Endothelial cell of umbilical vein (primary cell): ENCODE measurements at regions not wholly inside any gene's neighbourhood (a gene's known extent, or its start where the extent isn't known, plus 50 kb on each side); places are given as distances from the start of the nearest gene placed in this dataset.

Source experiments
- BruUV-seq: library from RNA; stranded (reverse); fragments of 400-500 nt; replicated peaks from 2 replicates; lab custom pipeline; 2021; lab: Mats Ljungman, UMichigan
- CTCF ChIA-PET: fragments of 300-600, 350-600 bp; sonication (Branson Sonifier 250); formaldehyde crosslinking; loops from one replicate; lab custom pipeline; 2021; ENCODE audit warnings: antibody characterized with exemption, inconsistent platforms; lab: Charles Lee
- POLR2A ChIA-PET: fragments of 300-600, 350-600 bp; sonication (Branson Sonifier 250); formaldehyde crosslinking; loops from one replicate; lab custom pipeline; 2021; ENCODE audit warnings: antibody characterized with exemption, inconsistent platforms; lab: Charles Lee
- DNase-seq: peaks from one replicate; pipeline ENCODE4 v3.0.0-alpha.2; 2011; ENCODE audit warnings: low read depth, low spot score
- FAIRE-seq: peaks from 2 replicates; lab custom pipeline; 2011; peaks lifted over from hg19 to GRCh38; lab: Jason Lieb, UNC
- H2AFZ ChIP-seq: 2 replicates; pipeline ENCODE4 v1.6.0; 2012; ENCODE audit warnings: low read depth, low read length, control low read depth, inconsistent platforms
- H3K27ac ChIP-seq: 2 replicates; pipeline ENCODE4 v1.5.1; 2011; ENCODE audit warnings: low read depth, mild to moderate bottlenecking, control low read depth, low read length, moderate library complexity; ENCODE audit not compliant: insufficient read depth
- H3K27me3 ChIP-seq, 2 experiments: 2 replicates each; pipeline versions ENCODE4 v1.6.0 to v1.6.1; 2011; ENCODE audit warnings: low read length in 2 of 2, mixed read lengths in 1 of 2; ENCODE audit not compliant: control insufficient read depth in 2 of 2, insufficient read depth in 2 of 2
- H3K36me3 ChIP-seq, 2 experiments: 2 replicates in 1 of 2; 3 replicates in 1 of 2; pipeline ENCODE4 v1.5.1; 2011; ENCODE audit warnings: low read length in 2 of 2, mild to moderate bottlenecking in 1 of 2, moderate library complexity in 1 of 2; ENCODE audit not compliant: control insufficient read depth in 2 of 2, insufficient read depth in 2 of 2; ENCODE audit errors: extremely low read depth in 1 of 2
- H3K4me1 ChIP-seq: 3 replicates; pipeline ENCODE4 v1.5.1; 2011; ENCODE audit warnings: mild to moderate bottlenecking, low read length; ENCODE audit not compliant: control insufficient read depth, insufficient read depth; ENCODE audit errors: extremely low read depth
- H3K4me2 ChIP-seq: 2 replicates; pipeline ENCODE4 v1.6.1; 2011; ENCODE audit warnings: low read length, control low read depth, mixed read lengths; ENCODE audit not compliant: insufficient read depth
- H3K4me3 ChIP-seq, 3 experiments: fragments of 200-600 bp in 1 of 3; sonication (generic), shearing (Covaris generic) in 1 of 3; replicated peaks in 1 of 3; 2 replicates each; pipeline ENCODE4 v1.5.1; 2011 to 2016; ENCODE audit warnings: control low read depth in 3 of 3, low read length in 3 of 3, mild to moderate bottlenecking in 2 of 3, inconsistent platforms in 1 of 3, low read depth in 1 of 3, moderate library complexity in 1 of 3; ENCODE audit not compliant: insufficient read depth in 1 of 3
- H3K79me2 ChIP-seq: 2 replicates; pipeline ENCODE4 v1.6.0; 2012; ENCODE audit warnings: low read length, inconsistent platforms; ENCODE audit not compliant: control insufficient read depth, insufficient read depth
- H3K9ac ChIP-seq: replicated peaks from 2 replicates; pipeline ENCODE3; 2011; ENCODE audit warnings: low read length, control low read depth; ENCODE audit not compliant: insufficient read depth; ENCODE audit errors: extremely low read depth
- H3K9me1 ChIP-seq: replicated peaks from 3 replicates; pipeline ENCODE4 v1.6.0; 2011; ENCODE audit warnings: mild to moderate bottlenecking, low read length; ENCODE audit not compliant: control insufficient read depth, insufficient read depth; ENCODE audit errors: extremely low read depth
- H3K9me3 ChIP-seq: replicated peaks from 2 replicates; pipeline ENCODE4 v1.5.1; 2012; ENCODE audit warnings: low read length, inconsistent platforms; ENCODE audit not compliant: control insufficient read depth, insufficient read depth
- H4K20me1 ChIP-seq: replicated peaks from 2 replicates; pipeline ENCODE3; 2011; ENCODE audit warnings: mild to moderate bottlenecking, low read length; ENCODE audit not compliant: control insufficient read depth, insufficient read depth; ENCODE audit errors: extremely low read depth
- EZH2 ChIP-seq: IDR thresholded peaks from 2 replicates; pipeline ENCODE4 v1.6.1; 2012; ENCODE audit warnings: borderline replicate concordance, low read depth, mild to moderate bottlenecking, moderate library complexity, low read length, inconsistent platforms; ENCODE audit not compliant: severe bottlenecking
- FOS ChIP-seq: IDR thresholded peaks from 2 replicates; pipeline ENCODE4 v1.6.1; 2011; ENCODE audit warnings: mild to moderate bottlenecking, low read length, moderate library complexity, borderline replicate concordance; ENCODE audit not compliant: insufficient read depth
- GATA2 ChIP-seq: IDR thresholded peaks from 2 replicates; pipeline ENCODE4 v1.7.0; 2011; ENCODE audit warnings: low read depth, mild to moderate bottlenecking, moderate library complexity, mixed read lengths, low read length; ENCODE audit not compliant: insufficient read length, insufficient read depth
- JUN ChIP-seq: IDR thresholded peaks from 2 replicates; pipeline ENCODE4 v1.6.1; 2011; ENCODE audit warnings: borderline replicate concordance, low read depth; ENCODE audit not compliant: insufficient read length, insufficient read depth
- MAX ChIP-seq: IDR thresholded peaks from 2 replicates; pipeline ENCODE4 v1.6.1; 2011; ENCODE audit not compliant: insufficient read depth, insufficient read length
- MYC ChIP-seq: IDR thresholded peaks from one replicate; pipeline ENCODE4 v1.6.1; 2011; ENCODE audit warnings: mild to moderate bottlenecking, low read depth, low read length
- POLR2A ChIP-seq: IDR thresholded peaks from 2 replicates; pipeline ENCODE4 v1.6.1; 2012; ENCODE audit warnings: low read depth, mild to moderate bottlenecking, control low read depth, low read length
- POLR2AphosphoS5 ChIP-seq: IDR thresholded peaks from 2 replicates; pipeline ENCODE4 v1.6.1; 2012; ENCODE audit warnings: low read depth, mild to moderate bottlenecking, control low read depth, low read length, moderate library complexity; ENCODE audit not compliant: insufficient read depth
- dilution Hi-C: fragments of 300-500 bp; cut with MboI; formaldehyde crosslinking; loops from one replicate; pipeline ENCODE4 v1.15.0; 2019; ENCODE audit warnings: low sequenced_read_pairs; ENCODE audit not compliant: extremely low pct_ligation_motif_present
- intact Hi-C: fragments of 100-400 bp; cut with micrococcal nuclease; formaldehyde crosslinking; loops from one replicate; pipeline ENCODE4 v1.10.0; 2022
- TF ChIP-seq, protein P1 (sequence below), 2 donors: IDR thresholded peaks; 1 replicate in 1 of 2; 2 replicates in 1 of 2; pipeline ENCODE4 v1.5.1; 2011; ENCODE audit warnings: low read length in 2 of 2, mild to moderate bottlenecking in 2 of 2, moderate library complexity in 2 of 2, control low read depth in 1 of 2, inconsistent platforms in 1 of 2, low read depth in 1 of 2; ENCODE audit not compliant: insufficient read depth in 1 of 2; ENCODE audit errors: extremely low read depth in 1 of 2

DNA sequence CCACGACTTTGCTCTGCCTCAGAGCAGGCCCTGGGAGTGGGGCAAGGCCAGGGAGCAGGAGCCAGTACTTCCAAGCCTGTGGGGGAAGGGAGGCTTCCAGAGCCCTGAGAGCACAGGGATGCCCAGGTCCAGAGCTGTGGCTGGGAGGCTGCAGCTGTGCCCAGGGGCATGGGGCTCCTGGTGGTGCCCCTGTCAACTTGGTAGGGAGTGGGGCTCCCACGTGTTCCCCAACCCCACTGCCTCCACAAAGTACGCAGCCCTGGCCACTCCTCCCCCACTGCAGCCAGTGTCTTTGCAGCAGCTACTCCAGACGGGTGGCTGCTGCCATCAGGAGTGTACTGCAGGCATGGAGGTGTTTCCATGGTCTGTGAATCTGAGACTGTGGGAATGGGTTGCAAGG is 294.1 kb upstream of the SNX7 start:
- H2AFZ ChIP-seq: no peak overlapping the region
- no peaks in the 10 kb centered on the region for H3K79me2 ChIP-seq
- BruUV-seq: no TSS peak
- H3K9me3 ChIP-seq: no peaks in the 10 kb centered on the region
- no peaks in the 10 kb centered on the region for H3K27me3 ChIP-seq
- H3K9me1 ChIP-seq: no peaks in the 10 kb centered on the region
- H3K4me2 ChIP-seq: no peak overlapping the region
- H3K4me1 ChIP-seq: peaks cover 3% of the 10 kb centered on the region
- no peak overlapping the region for H3K27ac ChIP-seq
- H3K4me3 ChIP-seq: no peak overlapping the region
- CTCF ChIA-PET: interaction anchor here (1.2 to 1.4 kb wide), 2 partner anchors 8 to 314 kb away, joined by 3 to 7 read pairs; no protein-coding TSS in a partner anchor
- dilution Hi-C loops (no loop called here), intact Hi-C loops (no loop called here)
- no peaks in the 10 kb centered on the region for H3K36me3 ChIP-seq
- POLR2A ChIA-PET: no interaction called here
- no peak overlapping the region for H3K9ac ChIP-seq
- TF ChIP-seq FOS: no peak
- TF ChIP-seq GATA2: no peak
- TF ChIP-seq JUN: no peak
- TF ChIP-seq POLR2A: no peak
- no peak for TF ChIP-seq MAX
- no peak for TF ChIP-seq EZH2
- no peak for TF ChIP-seq MYC
- no peak for TF ChIP-seq POLR2AphosphoS5
- DNase-seq (no peak), FAIRE-seq (no peak)
- H4K20me1 ChIP-seq: no peaks in the 10 kb centered on the region

DNA sequence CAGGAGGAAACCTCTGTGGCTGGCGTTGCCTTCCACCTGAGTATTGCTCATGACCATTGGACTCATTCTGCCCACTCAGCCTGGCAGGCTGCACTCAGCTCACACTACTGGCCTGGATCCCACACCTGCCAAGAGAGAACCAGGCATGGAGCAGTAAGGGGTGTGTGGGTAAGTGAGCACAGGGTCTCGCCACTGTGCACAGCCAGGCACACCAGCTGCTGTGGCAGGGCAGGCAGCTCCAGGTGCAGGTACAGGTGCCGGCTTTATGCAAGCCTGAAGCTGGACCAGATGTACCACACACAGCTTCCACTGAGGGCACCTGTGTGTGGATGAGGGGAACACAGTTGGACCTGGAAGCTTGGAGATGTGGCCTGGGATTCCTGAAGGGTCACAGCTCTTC is 295.2 kb upstream of the SNX7 start:
- intact Hi-C loops (no loop called here), dilution Hi-C loops (no loop called here)
- no peak overlapping the region for H3K9ac ChIP-seq
- no peaks in the 10 kb centered on the region for H3K79me2 ChIP-seq
- CTCF ChIA-PET: interaction anchor here (1.0 to 1.3 kb wide), 2 partner anchors 102 to 1122 kb away, joined by 3 to 4 read pairs; no protein-coding TSS in a partner anchor
- no peak overlapping the region for H3K4me3 ChIP-seq
- FAIRE-seq: no peak
- no peaks in the 10 kb centered on the region for H4K20me1 ChIP-seq
- POLR2A ChIA-PET: no interaction called here
- no peaks in the 10 kb centered on the region for H3K9me3 ChIP-seq
- H2AFZ ChIP-seq: no peak overlapping the region
- H3K27ac ChIP-seq: no peak overlapping the region
- no peak for DNase-seq
- TF ChIP-seq POLR2A: no peak
- TF ChIP-seq FOS: no peak
- TF ChIP-seq GATA2: no peak
- TF ChIP-seq POLR2AphosphoS5: no peak
- no peak for TF ChIP-seq EZH2
- TF ChIP-seq MAX: no peak
- no peak for TF ChIP-seq JUN
- TF ChIP-seq MYC: no peak
- TF ChIP-seq, protein P1, sequence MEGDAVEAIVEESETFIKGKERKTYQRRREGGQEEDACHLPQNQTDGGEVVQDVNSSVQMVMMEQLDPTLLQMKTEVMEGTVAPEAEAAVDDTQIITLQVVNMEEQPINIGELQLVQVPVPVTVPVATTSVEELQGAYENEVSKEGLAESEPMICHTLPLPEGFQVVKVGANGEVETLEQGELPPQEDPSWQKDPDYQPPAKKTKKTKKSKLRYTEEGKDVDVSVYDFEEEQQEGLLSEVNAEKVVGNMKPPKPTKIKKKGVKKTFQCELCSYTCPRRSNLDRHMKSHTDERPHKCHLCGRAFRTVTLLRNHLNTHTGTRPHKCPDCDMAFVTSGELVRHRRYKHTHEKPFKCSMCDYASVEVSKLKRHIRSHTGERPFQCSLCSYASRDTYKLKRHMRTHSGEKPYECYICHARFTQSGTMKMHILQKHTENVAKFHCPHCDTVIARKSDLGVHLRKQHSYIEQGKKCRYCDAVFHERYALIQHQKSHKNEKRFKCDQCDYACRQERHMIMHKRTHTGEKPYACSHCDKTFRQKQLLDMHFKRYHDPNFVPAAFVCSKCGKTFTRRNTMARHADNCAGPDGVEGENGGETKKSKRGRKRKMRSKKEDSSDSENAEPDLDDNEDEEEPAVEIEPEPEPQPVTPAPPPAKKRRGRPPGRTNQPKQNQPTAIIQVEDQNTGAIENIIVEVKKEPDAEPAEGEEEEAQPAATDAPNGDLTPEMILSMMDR (IDR thresholded peaks at IDR 0.05; ENCODE audit: extremely low read depth in 1 of 2, insufficient read depth in 1 of 2, low read depth in 1 of 2, low read length in 2 of 2): no peak
- no peaks in the 10 kb centered on the region for H3K9me1 ChIP-seq
- H3K27me3 ChIP-seq: no peaks in the 10 kb centered on the region
- no peaks in the 10 kb centered on the region for H3K36me3 ChIP-seq
- no peak overlapping the region for H3K4me2 ChIP-seq
- BruUV-seq: no TSS peak
- peaks cover 3% of the 10 kb centered on the region for H3K4me1 ChIP-seq
